Panc1 (cell line): ENCODE measurements at regions not wholly inside any gene's neighbourhood (a gene's known extent, or its start where the extent isn't known, plus 50 kb on each side); places are given as distances from the start of the nearest gene placed in this dataset.

Experiments
- POLR2AphosphoS5 ChIP-seq: IDR thresholded peaks from 2 replicates; pipeline ENCODE4 v1.6.1; 2012; ENCODE audit warnings: mild to moderate bottlenecking, low read depth, low read length, moderate library complexity
- SIN3A ChIP-seq: IDR thresholded peaks from 2 replicates; pipeline ENCODE4 v1.6.1; 2012; ENCODE audit warnings: low read depth, mild to moderate bottlenecking, low read length, moderate library complexity, borderline replicate concordance; ENCODE audit not compliant: insufficient read depth
- TF ChIP-seq, protein P1 (sequence below): fragments of 450-650 bp; IDR thresholded peaks from 2 replicates; pipeline ENCODE4 v1.5.1; 2017; ENCODE audit warnings: mild to moderate bottlenecking

DNA sequence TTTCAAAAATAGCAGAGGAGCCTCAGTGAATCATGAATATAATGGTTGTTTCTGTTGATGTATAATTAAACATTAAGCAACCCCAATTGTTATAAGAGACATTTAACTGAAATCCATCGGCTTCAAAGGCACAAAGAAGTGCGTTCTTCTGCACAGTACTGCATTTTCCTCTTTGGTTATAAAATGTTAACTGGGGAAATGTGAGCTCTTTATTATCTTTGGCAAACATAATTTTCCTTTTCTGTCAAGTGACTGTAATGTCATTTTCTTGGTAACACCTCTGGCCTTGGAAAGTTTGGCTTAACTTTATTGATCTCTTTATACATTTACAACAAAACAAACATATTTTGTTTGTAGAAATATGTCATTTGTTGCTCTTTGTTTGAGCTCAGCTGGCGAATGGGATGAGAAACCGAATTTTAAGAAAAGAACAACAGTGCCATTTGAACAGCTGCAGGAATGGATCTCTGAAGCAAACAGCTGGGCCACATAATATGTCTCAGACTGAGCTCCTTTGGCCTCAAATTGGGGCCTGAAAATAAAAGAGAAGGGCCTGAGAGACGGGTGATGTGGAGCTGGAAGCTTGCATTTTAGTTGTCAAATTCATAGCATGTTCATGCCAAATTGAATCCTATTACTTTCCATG lies 427.0 kb upstream of the SPTLC3 start:
- TF ChIP-seq, protein P1, sequence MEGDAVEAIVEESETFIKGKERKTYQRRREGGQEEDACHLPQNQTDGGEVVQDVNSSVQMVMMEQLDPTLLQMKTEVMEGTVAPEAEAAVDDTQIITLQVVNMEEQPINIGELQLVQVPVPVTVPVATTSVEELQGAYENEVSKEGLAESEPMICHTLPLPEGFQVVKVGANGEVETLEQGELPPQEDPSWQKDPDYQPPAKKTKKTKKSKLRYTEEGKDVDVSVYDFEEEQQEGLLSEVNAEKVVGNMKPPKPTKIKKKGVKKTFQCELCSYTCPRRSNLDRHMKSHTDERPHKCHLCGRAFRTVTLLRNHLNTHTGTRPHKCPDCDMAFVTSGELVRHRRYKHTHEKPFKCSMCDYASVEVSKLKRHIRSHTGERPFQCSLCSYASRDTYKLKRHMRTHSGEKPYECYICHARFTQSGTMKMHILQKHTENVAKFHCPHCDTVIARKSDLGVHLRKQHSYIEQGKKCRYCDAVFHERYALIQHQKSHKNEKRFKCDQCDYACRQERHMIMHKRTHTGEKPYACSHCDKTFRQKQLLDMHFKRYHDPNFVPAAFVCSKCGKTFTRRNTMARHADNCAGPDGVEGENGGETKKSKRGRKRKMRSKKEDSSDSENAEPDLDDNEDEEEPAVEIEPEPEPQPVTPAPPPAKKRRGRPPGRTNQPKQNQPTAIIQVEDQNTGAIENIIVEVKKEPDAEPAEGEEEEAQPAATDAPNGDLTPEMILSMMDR = no peak
- TF ChIP-seq SIN3A (no peak), POLR2AphosphoS5 (no peak)
